OCI-LY3 (cell line): ENCODE measurements at regions not wholly inside any gene's neighbourhood (a gene's known extent, or its start where the extent isn't known, plus 50 kb on each side); places are given as distances from the start of the nearest gene placed in this dataset.
A peak's percentile ranks its signal among the peaks of the same experiment; 100 is the strongest.

Experiments
- H2AFZ ChIP-seq: fragments of 200-600, 300-600 bp; shearing (Covaris generic); 2 replicates; pipeline ENCODE4 v1.6.0; 2014; ENCODE audit warnings: antibody characterized with exemption, low read depth, low read length
- H3K27ac ChIP-seq: fragments of 200-600, 300-600 bp; sonication (generic); 2 replicates; pipeline ENCODE4 v1.5.1; 2014; ENCODE audit warnings: mild to moderate bottlenecking, low read length, moderate library complexity, mixed read lengths
- H3K27me3 ChIP-seq: fragments of 200-600, 300-600 bp; sonication (generic); 2 replicates; pipeline ENCODE4 v1.6.1; 2014; ENCODE audit warnings: low read depth, low read length, mixed read lengths
- H3K36me3 ChIP-seq: fragments of 200-600, 300-600 bp; sonication (generic); replicated peaks from 2 replicates; pipeline ENCODE3; 2014; ENCODE audit warnings: low read depth, low read length, mixed read lengths
- H3K4me1 ChIP-seq: fragments of 300-600, 200-600 bp; sonication (generic); 2 replicates; pipeline ENCODE4 v1.6.1; 2014; ENCODE audit warnings: low read length, mixed read lengths
- H3K4me2 ChIP-seq: fragments of 200-600, 300-600 bp; sonication (generic); 2 replicates; pipeline ENCODE4 v1.6.1; 2014; ENCODE audit warnings: low read length, mixed read lengths
- H3K4me3 ChIP-seq: fragments of 300-600, 200-600 bp; sonication (generic); 2 replicates; pipeline ENCODE4 v1.5.1; 2014; ENCODE audit warnings: antibody characterized with exemption, mild to moderate bottlenecking, low read length, moderate library complexity
- H3K79me2 ChIP-seq: fragments of 300-600, 200-600 bp; shearing (Covaris generic); 2 replicates; pipeline ENCODE4 v1.6.1; 2014; ENCODE audit warnings: mild to moderate bottlenecking, low read length, mixed read lengths
- H3K9ac ChIP-seq: fragments of 300-600, 200-600 bp; shearing (Covaris generic); 2 replicates; pipeline ENCODE4 v1.6.0; 2014; ENCODE audit warnings: mild to moderate bottlenecking, low read length, moderate library complexity
- H3K9me3 ChIP-seq: fragments of 200-600, 300-600 bp; shearing (Covaris generic); 2 replicates; pipeline ENCODE4 v1.6.1; 2014; ENCODE audit warnings: low read length, mixed read lengths; ENCODE audit not compliant: insufficient read depth
- H4K20me1 ChIP-seq: fragments of 200-600, 300-600 bp; sonication (generic); 2 replicates; pipeline ENCODE4 v1.6.1; 2016; ENCODE audit warnings: low read length, mixed read lengths; ENCODE audit not compliant: insufficient read depth
- EZH2phosphoT487 ChIP-seq: fragments of 200-600 bp; shearing (Covaris generic); IDR thresholded peaks from 2 replicates; pipeline ENCODE4 v1.6.1; 2018; ENCODE audit warnings: antibody characterized with exemption, mixed run types, low read depth
- TF ChIP-seq, protein P1 (sequence below): fragments of 200-600, 300-600 bp; sonication (generic); IDR thresholded peaks from 2 replicates; pipeline ENCODE4 v1.5.1; 2014; ENCODE audit warnings: antibody characterized with exemption, low read length, low read depth

DNA sequence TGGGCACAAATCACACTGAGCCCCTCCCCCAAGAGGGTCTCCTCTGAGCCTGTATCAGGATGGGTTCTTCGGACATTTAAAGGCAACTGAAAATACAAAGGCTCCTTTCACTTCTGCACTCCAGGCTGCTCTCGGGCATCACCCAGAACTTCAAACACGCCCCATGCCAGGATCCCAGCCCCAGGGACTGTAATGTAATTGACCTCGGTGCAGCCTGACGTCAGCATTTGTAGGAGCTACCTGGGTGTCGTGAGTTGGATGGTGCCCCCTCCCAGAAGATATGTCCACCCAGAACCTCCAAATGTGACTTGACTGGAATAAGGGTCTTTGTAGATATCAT is 95.2 kb downstream of the PSMG1 start:
- TF ChIP-seq, protein P1, sequence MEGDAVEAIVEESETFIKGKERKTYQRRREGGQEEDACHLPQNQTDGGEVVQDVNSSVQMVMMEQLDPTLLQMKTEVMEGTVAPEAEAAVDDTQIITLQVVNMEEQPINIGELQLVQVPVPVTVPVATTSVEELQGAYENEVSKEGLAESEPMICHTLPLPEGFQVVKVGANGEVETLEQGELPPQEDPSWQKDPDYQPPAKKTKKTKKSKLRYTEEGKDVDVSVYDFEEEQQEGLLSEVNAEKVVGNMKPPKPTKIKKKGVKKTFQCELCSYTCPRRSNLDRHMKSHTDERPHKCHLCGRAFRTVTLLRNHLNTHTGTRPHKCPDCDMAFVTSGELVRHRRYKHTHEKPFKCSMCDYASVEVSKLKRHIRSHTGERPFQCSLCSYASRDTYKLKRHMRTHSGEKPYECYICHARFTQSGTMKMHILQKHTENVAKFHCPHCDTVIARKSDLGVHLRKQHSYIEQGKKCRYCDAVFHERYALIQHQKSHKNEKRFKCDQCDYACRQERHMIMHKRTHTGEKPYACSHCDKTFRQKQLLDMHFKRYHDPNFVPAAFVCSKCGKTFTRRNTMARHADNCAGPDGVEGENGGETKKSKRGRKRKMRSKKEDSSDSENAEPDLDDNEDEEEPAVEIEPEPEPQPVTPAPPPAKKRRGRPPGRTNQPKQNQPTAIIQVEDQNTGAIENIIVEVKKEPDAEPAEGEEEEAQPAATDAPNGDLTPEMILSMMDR, result no peak
- TF ChIP-seq EZH2phosphoT487, result no peak
- no peak overlapping the region for H2AFZ ChIP-seq

DNA sequence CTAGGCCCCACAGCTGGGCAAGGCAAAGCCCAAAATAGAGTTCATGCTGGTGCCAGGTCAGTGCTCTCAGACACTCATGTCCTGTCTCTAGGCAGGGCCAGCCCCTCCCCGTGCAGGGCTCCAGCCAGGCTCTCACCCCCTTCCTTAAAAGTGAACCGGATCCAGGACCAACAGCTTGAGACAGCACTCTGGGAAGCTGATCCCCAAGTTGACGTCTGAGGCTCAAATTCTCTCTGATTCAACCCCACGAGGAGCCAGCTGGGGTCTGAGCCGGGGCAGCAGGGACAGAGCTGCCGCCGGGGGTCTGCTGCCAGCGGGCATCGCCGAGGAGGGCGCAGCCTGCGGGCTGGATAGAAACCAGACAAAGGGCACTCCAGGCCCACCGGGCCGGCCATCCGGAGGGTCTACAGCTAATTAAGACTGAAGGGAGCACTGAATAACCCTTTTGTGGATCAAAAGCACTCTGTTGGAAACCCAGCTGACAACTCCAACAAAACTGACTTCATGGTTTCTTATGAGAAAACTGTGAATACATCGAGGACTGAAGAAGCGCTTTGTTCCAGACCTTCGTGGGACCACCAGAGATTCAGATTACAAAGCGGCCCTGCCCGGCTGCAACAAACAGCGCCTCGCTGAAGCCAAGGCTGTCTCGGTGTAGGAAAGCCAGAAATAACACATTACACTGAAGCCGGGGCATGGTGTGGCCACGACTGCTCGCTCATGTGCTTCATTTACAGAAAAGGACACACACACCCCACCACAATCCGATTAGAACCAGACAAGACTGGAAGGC is 95.8 kb downstream of the PSMG1 start:
- H3K4me2 ChIP-seq, result no peak overlapping the region
- no peak overlapping the region for H3K9ac ChIP-seq
- H3K27ac ChIP-seq, result no peak overlapping the region
- H4K20me1 ChIP-seq, result no peaks in the 10 kb centered on the region
- H3K79me2 ChIP-seq, result no peaks in the 10 kb centered on the region
- H2AFZ ChIP-seq, result no peak overlapping the region
- H3K27me3 ChIP-seq, result peaks cover 12% of the 10 kb centered on the region; the same call in 1 of the 2 replicates
- H3K36me3 ChIP-seq, result no peaks in the 10 kb centered on the region
- TF ChIP-seq, protein P1, result no peak
- TF ChIP-seq EZH2phosphoT487, result no peak
- H3K4me1 ChIP-seq, result no peaks in the 10 kb centered on the region
- H3K9me3 ChIP-seq, result no peaks in the 10 kb centered on the region
- no peak overlapping the region for H3K4me3 ChIP-seq

More for the DNA sequence above, 95.2 kb downstream of the PSMG1 start:
- no peak overlapping the region for H3K27ac ChIP-seq
- H3K9ac ChIP-seq, result no peak overlapping the region
- H3K36me3 ChIP-seq, result no peaks in the 10 kb centered on the region
- no peaks in the 10 kb centered on the region for H3K9me3 ChIP-seq
- H3K4me3 ChIP-seq, result no peak overlapping the region
- H3K27me3 ChIP-seq, result peaks cover 10% of the 10 kb centered on the region; the same call in 1 of the 2 replicates
- no peaks in the 10 kb centered on the region for H3K4me1 ChIP-seq
- H4K20me1 ChIP-seq, result no peaks in the 10 kb centered on the region
- H3K4me2 ChIP-seq, result no peak overlapping the region
- no peaks in the 10 kb centered on the region for H3K79me2 ChIP-seq

DNA sequence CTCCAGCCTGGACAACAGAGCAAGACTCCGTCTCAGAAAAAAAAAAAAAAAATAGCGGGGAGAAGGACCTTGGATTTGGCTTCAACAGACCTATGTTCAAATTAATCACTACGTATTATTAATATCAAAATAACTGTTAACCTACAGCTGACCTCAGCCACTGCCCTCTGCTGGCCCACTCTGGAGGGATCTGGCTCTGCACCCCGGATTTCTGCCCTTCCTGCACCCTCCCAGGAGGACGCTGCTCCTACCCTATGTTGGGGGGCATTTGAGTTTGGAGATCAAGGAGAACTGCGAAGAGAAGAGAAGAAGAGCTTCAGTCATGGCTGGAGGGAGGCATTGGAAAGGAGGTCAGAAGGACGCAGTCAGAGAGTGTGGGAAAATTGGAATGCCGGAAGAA is 96.7 kb downstream of the PSMG1 start:
- H4K20me1 ChIP-seq, result no peaks in the 10 kb centered on the region
- H3K4me2 ChIP-seq, result no peak overlapping the region
- TF ChIP-seq EZH2phosphoT487, result no peak
- TF ChIP-seq, protein P1, result peak; percentile 17
- H3K27ac ChIP-seq, result no peak overlapping the region
- H3K79me2 ChIP-seq, result no peaks in the 10 kb centered on the region
- H3K9me3 ChIP-seq, result no peaks in the 10 kb centered on the region
- no peak overlapping the region for H3K4me3 ChIP-seq
- peaks cover 17% of the 10 kb centered on the region for H3K27me3 ChIP-seq
- no peak overlapping the region for H2AFZ ChIP-seq
- no peaks in the 10 kb centered on the region for H3K36me3 ChIP-seq
- no peak overlapping the region for H3K9ac ChIP-seq
- no peaks in the 10 kb centered on the region for H3K4me1 ChIP-seq

DNA sequence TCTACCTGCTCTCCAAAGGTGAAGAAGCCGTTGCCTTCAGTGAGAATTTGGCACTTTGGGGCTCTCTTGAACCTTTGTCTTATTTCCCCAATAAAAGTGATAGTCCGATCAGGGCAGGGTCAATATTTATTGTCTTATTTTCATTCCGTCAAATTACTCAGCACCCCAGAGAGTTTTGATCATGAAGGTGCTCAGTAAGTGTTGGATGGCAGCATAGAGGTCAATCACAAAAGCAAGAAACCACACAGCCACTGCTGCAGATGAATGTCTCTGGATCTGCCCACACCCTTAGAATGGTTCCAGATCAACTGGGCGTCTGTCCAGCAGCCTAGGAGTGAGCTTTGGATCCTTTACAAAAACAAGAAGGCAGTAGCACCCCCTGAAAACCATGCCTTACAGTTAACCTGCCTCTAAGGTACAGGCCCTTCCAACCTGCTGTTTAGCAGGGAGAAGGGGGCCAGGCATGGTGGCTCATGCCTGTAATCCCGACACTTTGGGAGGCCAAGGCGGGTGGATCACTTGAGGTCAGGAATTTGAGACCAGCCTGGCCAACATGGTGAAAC is 97.3 kb downstream of the PSMG1 start:
- no peaks in the 10 kb centered on the region for H4K20me1 ChIP-seq
- H3K4me2 ChIP-seq, result no peak overlapping the region
- no peaks in the 10 kb centered on the region for H3K4me1 ChIP-seq
- no peaks in the 10 kb centered on the region for H3K36me3 ChIP-seq
- no peaks in the 10 kb centered on the region for H3K9me3 ChIP-seq
- no peak overlapping the region for H3K4me3 ChIP-seq
- H3K9ac ChIP-seq, result no peak overlapping the region
- peaks cover 17% of the 10 kb centered on the region for H3K27me3 ChIP-seq
- no peaks in the 10 kb centered on the region for H3K79me2 ChIP-seq
- TF ChIP-seq EZH2phosphoT487, result no peak
- TF ChIP-seq, protein P1, result no peak
- H3K27ac ChIP-seq, result no peak overlapping the region
- H2AFZ ChIP-seq, result no peak overlapping the region
